ENCODE measurements at regions not wholly inside any gene's neighbourhood (a gene's known extent, or its start where the extent isn't known, plus 50 kb on each side); places are given as distances from the start of the nearest gene placed in this dataset.

- no peak for TF ChIP-seq CTCF (conservative IDR thresholded peaks at IDR 0.05)
- no peak for DNase-seq
- no peak overlapping the region for H2BK15ac ChIP-seq (ENCODE audit: low read depth, low read length)
- H3K27me3 ChIP-seq (ENCODE audit: insufficient read depth, low read length), result no peaks in the 10 kb centered on the region
- no peak overlapping the region for H4K8ac ChIP-seq (replicated peaks; ENCODE audit: insufficient read length, low read depth, low read length)
- no peak overlapping the region for H2BK5ac ChIP-seq (ENCODE audit: insufficient read length, low read length)
- H3K79me2 ChIP-seq (ENCODE audit: insufficient read depth, low read length), result no peaks in the 10 kb centered on the region
- no peak overlapping the region for H3K4ac ChIP-seq (ENCODE audit: low read depth, low read length)
- H2BK120ac ChIP-seq (ENCODE audit: low read depth, low read length, poor library complexity, severe bottlenecking), result no peak overlapping the region
- H4K20me1 ChIP-seq (ENCODE audit: control insufficient read depth, insufficient read depth, insufficient read length), result no peaks in the 10 kb centered on the region
- H3K36me3 Mint-ChIP-seq (ENCODE audit: insufficient read depth in 1 of 3, low read depth in 3 of 3), result no peaks in the 10 kb centered on the region
- no peak overlapping the region for H2AFZ ChIP-seq (ENCODE audit: low read length)
- peaks cover 12 to 14% of the 10 kb centered on the region in 2 experiments for H3K4me1 Mint-ChIP-seq
- no peak overlapping the region for H3K4me3 Mint-ChIP-seq
- H2AK5ac ChIP-seq (ENCODE audit: insufficient read length, low read length), result no peak overlapping the region
- H3K79me1 ChIP-seq (ENCODE audit: insufficient read depth, low read depth, low read length, poor library complexity, severe bottlenecking), result no peaks in the 10 kb centered on the region
- H3K23me2 ChIP-seq (ENCODE audit: insufficient read length, low read depth, low read length, poor library complexity, severe bottlenecking), result no peaks in the 10 kb centered on the region
- no peaks in the 10 kb centered on the region for H3K4me1 ChIP-seq (ENCODE audit: insufficient read depth, low read length)
- H2BK20ac ChIP-seq (ENCODE audit: low read depth, low read length, poor library complexity, severe bottlenecking), result no peak overlapping the region
- H3K4me2 ChIP-seq (ENCODE audit: insufficient read depth, insufficient read length, low read length), result no peak overlapping the region
- H3K23ac ChIP-seq (ENCODE audit: insufficient read length, low read depth, low read length), result no peak overlapping the region
- H3K9me3 ChIP-seq (ENCODE audit: control insufficient read depth, low read depth, low read length), result no peaks in the 10 kb centered on the region
- no peak overlapping the region for H4K5ac ChIP-seq (ENCODE audit: insufficient read length, low read depth, low read length)
- no peak overlapping the region for H3T11ph ChIP-seq (ENCODE audit: low read length)
- no peak overlapping the region for H3K18ac ChIP-seq (ENCODE audit: insufficient read length, low read depth, low read length)
- H3K27ac Mint-ChIP-seq, result no peak overlapping the region
- no peak overlapping the region for H2BK12ac ChIP-seq (ENCODE audit: insufficient read length, low read depth, low read length)
- H3K14ac ChIP-seq (ENCODE audit: insufficient read depth, low read length), result no peak overlapping the region
- H4K91ac ChIP-seq (ENCODE audit: insufficient read length, low read depth, low read length), result no peak overlapping the region
- WGBS (ENCODE audit: extremely low coverage, insufficient read length, low lambda C conversion rate), result no CpG with 5 or more reads among the region's 1 CpG
- no peak overlapping the region for H3K56ac ChIP-seq (ENCODE audit: insufficient read length, low read depth, low read length)
- H3K9me3 Mint-ChIP-seq, result no peaks in the 10 kb centered on the region; a peak in 1 of 5 replicates
- no peak overlapping the region for H3K27ac ChIP-seq (ENCODE audit: insufficient read length, low read depth, low read length)
- no peak overlapping the region for H3K9ac ChIP-seq (ENCODE audit: extremely low read depth, insufficient read length, low read length)
- no peaks in the 10 kb centered on the region for H3K27me3 Mint-ChIP-seq (ENCODE audit: low read depth)
Measured at GRCh38 chr10:84825330-84825729, 496.9 kb downstream of the CCSER2 start.

All from H9 (cell line).